ENCODE measurements at regions not wholly inside any gene's neighbourhood (a gene's known extent, or its start where the extent isn't known, plus 50 kb on each side); places are given as distances from the start of the nearest gene placed in this dataset.
"Not testable (repeated sequence)": the region's sequence is repeated elsewhere in the genome, so short reads cannot be mapped to it uniquely, and the experiment has no call there.

- CTCF ChIA-PET = interaction anchor here (0.6 kb wide), 1 partner anchor 51 kb away, joined by 3 read pairs; no protein-coding TSS in a partner anchor
Observed at GRCh38 chr1:234824836-234825235, 214.9 kb upstream of the IRF2BP2 start.

GRCh38 chr1:234823191-234824176 is 213.5 kb upstream of the IRF2BP2 start:
- Mint-ChIP-seq H3K27me3 (peaks cover 3 to 4% of the 10 kb centered on the region in 2 donors), H3K4me1 (no peaks in the 10 kb centered on the region), H3K9me3 (no peaks in the 10 kb centered on the region), H3K36me3 (no peaks in the 10 kb centered on the region), H3K27ac (no peak overlapping the region), H3K4me3 (no peak overlapping the region)
- H3K4me3 ChIP-seq (ENCODE audit: low read length) = no peak overlapping the region
- H3K9me3 ChIP-seq (ENCODE audit: low read length) = no peaks in the 10 kb centered on the region
- no peak overlapping the region for H3K27ac ChIP-seq (ENCODE audit: low read depth, low read length)
- H3K36me3 ChIP-seq (ENCODE audit: insufficient read depth, low read length) = no peaks in the 10 kb centered on the region
- ChIA-PET CTCF (interaction anchor here (1.2 kb wide), 1 partner anchor 261 kb away, joined by 4 read pairs; no protein-coding TSS in a partner anchor), POLR2A (no interaction called here)
- DNase-seq = no peak
- H3K27me3 ChIP-seq (ENCODE audit: insufficient read depth, low read length, poor library complexity, severe bottlenecking) = no peaks in the 10 kb centered on the region
- H3K4me1 ChIP-seq (ENCODE audit: insufficient read depth, low read length) = no peaks in the 10 kb centered on the region

More at GRCh38 chr1:234824836-234825235, 214.9 kb upstream of the IRF2BP2 start:
- H3K9me3 ChIP-seq (ENCODE audit: low read length); H3K4me3 Mint-ChIP-seq; H3K36me3 Mint-ChIP-seq; DNase-seq; H3K9me3 Mint-ChIP-seq; H3K4me1 Mint-ChIP-seq; H3K27ac Mint-ChIP-seq; H3K27me3 ChIP-seq (ENCODE audit: insufficient read depth, low read length, poor library complexity, severe bottlenecking); H3K4me1 ChIP-seq (ENCODE audit: insufficient read depth, low read length); H3K36me3 ChIP-seq (ENCODE audit: insufficient read depth, low read length); H3K27me3 Mint-ChIP-seq; H3K4me3 ChIP-seq (ENCODE audit: low read length); H3K27ac ChIP-seq (ENCODE audit: low read depth, low read length): not testable (repeated sequence)
- POLR2A ChIA-PET = interaction anchor here (0.6 kb wide), 1 partner anchor 638 kb away, joined by 4 read pairs; no protein-coding TSS in a partner anchor

- Histone ChIP-seq H3K9me3 (ENCODE audit: low read length) (no peaks in the 10 kb centered on the region), H3K4me3 (ENCODE audit: low read length) (no peak overlapping the region), H3K36me3 (ENCODE audit: insufficient read depth, low read length) (no peaks in the 10 kb centered on the region), H3K27ac (ENCODE audit: low read depth, low read length) (no peak overlapping the region), H3K4me1 (ENCODE audit: insufficient read depth, low read length) (no peaks in the 10 kb centered on the region), H3K27me3 (ENCODE audit: insufficient read depth, low read length, poor library complexity, severe bottlenecking) (no peaks in the 10 kb centered on the region)
- ChIA-PET CTCF (interaction anchor here (1.2 kb wide), 2 partner anchors 104 to 262 kb away, joined by 3 to 4 read pairs; no protein-coding TSS in a partner anchor), POLR2A (no interaction called here)
- H3K36me3 Mint-ChIP-seq = no peaks in the 10 kb centered on the region
- H3K9me3 Mint-ChIP-seq = no peaks in the 10 kb centered on the region
- H3K27ac Mint-ChIP-seq = no peak overlapping the region
- peaks cover 0 to 4% of the 10 kb centered on the region in 2 donors for H3K27me3 Mint-ChIP-seq
- no peak for DNase-seq
- no peak overlapping the region for H3K4me3 Mint-ChIP-seq
- H3K4me1 Mint-ChIP-seq = no peaks in the 10 kb centered on the region
Observed at GRCh38 chr1:234821840-234822239, 211.9 kb upstream of the IRF2BP2 start.

- no peak overlapping the region for H3K4me3 Mint-ChIP-seq
- CTCF ChIA-PET = no interaction called here
- Histone ChIP-seq H3K9me3 (ENCODE audit: low read length) (no peaks in the 10 kb centered on the region), H3K27ac (ENCODE audit: low read depth, low read length) (no peak overlapping the region), H3K36me3 (ENCODE audit: insufficient read depth, low read length) (no peaks in the 10 kb centered on the region), H3K4me3 (ENCODE audit: low read length) (no peak overlapping the region), H3K4me1 (ENCODE audit: insufficient read depth, low read length) (no peaks in the 10 kb centered on the region), H3K27me3 (ENCODE audit: insufficient read depth, low read length, poor library complexity, severe bottlenecking) (no peaks in the 10 kb centered on the region)
- peaks cover 0 to 4% of the 10 kb centered on the region in 2 donors for H3K27me3 Mint-ChIP-seq
- POLR2A ChIA-PET = interaction anchor here (0.6 kb wide), 1 partner anchor 401 kb away, joined by 8 read pairs; no protein-coding TSS in a partner anchor
- DNase-seq = no peak
- H3K36me3 Mint-ChIP-seq = no peaks in the 10 kb centered on the region
- H3K27ac Mint-ChIP-seq = peak overlapping the region in 3 of 8 donors; percentile 1 to 36 (median 9)
- no peaks in the 10 kb centered on the region for H3K4me1 Mint-ChIP-seq
- no peaks in the 10 kb centered on the region for H3K9me3 Mint-ChIP-seq
Observed at GRCh38 chr1:234820597-234820996, 210.6 kb upstream of the IRF2BP2 start.

- H3K4me3 Mint-ChIP-seq; H3K27ac Mint-ChIP-seq; H3K27ac ChIP-seq (ENCODE audit: low read depth, low read length); H3K9me3 ChIP-seq (ENCODE audit: low read length); H3K27me3 Mint-ChIP-seq; H3K9me3 Mint-ChIP-seq; H3K4me3 ChIP-seq (ENCODE audit: low read length); CTCF ChIA-PET; H3K36me3 ChIP-seq (ENCODE audit: insufficient read depth, low read length); H3K4me1 Mint-ChIP-seq; H3K36me3 Mint-ChIP-seq; H3K4me1 ChIP-seq (ENCODE audit: insufficient read depth, low read length); H3K27me3 ChIP-seq (ENCODE audit: insufficient read depth, low read length, poor library complexity, severe bottlenecking); DNase-seq: not testable (repeated sequence)
- POLR2A ChIA-PET = interaction anchor here (0.6 kb wide), 1 partner anchor 402 kb away, joined by 8 read pairs; no protein-coding TSS in a partner anchor
Observed at GRCh38 chr1:234819845-234820244, 209.9 kb upstream of the IRF2BP2 start.

- H3K27ac Mint-ChIP-seq; H3K4me3 Mint-ChIP-seq; H3K4me1 ChIP-seq (ENCODE audit: insufficient read depth, low read length); H3K36me3 Mint-ChIP-seq; H3K27me3 Mint-ChIP-seq; H3K9me3 ChIP-seq (ENCODE audit: low read length); H3K4me3 ChIP-seq (ENCODE audit: low read length); H3K4me1 Mint-ChIP-seq; CTCF ChIA-PET; H3K9me3 Mint-ChIP-seq; H3K27ac ChIP-seq (ENCODE audit: low read depth, low read length); H3K27me3 ChIP-seq (ENCODE audit: insufficient read depth, low read length, poor library complexity, severe bottlenecking); POLR2A ChIA-PET; DNase-seq; H3K36me3 ChIP-seq (ENCODE audit: insufficient read depth, low read length): not testable (repeated sequence)
Observed at GRCh38 chr1:234818040-234818387, 208.0 kb upstream of the IRF2BP2 start.

GRCh38 chr1:234817313-234818039 is 207.5 kb upstream of the IRF2BP2 start:
- H3K4me3 Mint-ChIP-seq; H3K4me1 ChIP-seq (ENCODE audit: insufficient read depth, low read length); H3K9me3 Mint-ChIP-seq; DNase-seq; H3K9me3 ChIP-seq (ENCODE audit: low read length); POLR2A ChIA-PET; H3K4me3 ChIP-seq (ENCODE audit: low read length); H3K27me3 Mint-ChIP-seq; H3K36me3 Mint-ChIP-seq; H3K4me1 Mint-ChIP-seq; H3K36me3 ChIP-seq (ENCODE audit: insufficient read depth, low read length); CTCF ChIA-PET; H3K27ac Mint-ChIP-seq; H3K27me3 ChIP-seq (ENCODE audit: insufficient read depth, low read length, poor library complexity, severe bottlenecking); H3K27ac ChIP-seq (ENCODE audit: low read depth, low read length): not testable (repeated sequence)

GRCh38 chr1:234816864-234817263 is 206.9 kb upstream of the IRF2BP2 start:
- CTCF ChIA-PET; H3K36me3 Mint-ChIP-seq; H3K4me1 Mint-ChIP-seq; H3K27ac ChIP-seq (ENCODE audit: low read depth, low read length); H3K4me3 ChIP-seq (ENCODE audit: low read length); H3K9me3 Mint-ChIP-seq; DNase-seq; H3K9me3 ChIP-seq (ENCODE audit: low read length); H3K4me3 Mint-ChIP-seq; H3K27me3 Mint-ChIP-seq; H3K4me1 ChIP-seq (ENCODE audit: insufficient read depth, low read length); H3K27me3 ChIP-seq (ENCODE audit: insufficient read depth, low read length, poor library complexity, severe bottlenecking); POLR2A ChIA-PET; H3K27ac Mint-ChIP-seq; H3K36me3 ChIP-seq (ENCODE audit: insufficient read depth, low read length): not testable (repeated sequence)

Data from CD8-positive, alpha-beta memory T cell (primary cell).